ENCODE measurements at regions not wholly inside any gene's neighbourhood (a gene's known extent, or its start where the extent isn't known, plus 50 kb on each side); places are given as distances from the start of the nearest gene placed in this dataset.

DNA sequence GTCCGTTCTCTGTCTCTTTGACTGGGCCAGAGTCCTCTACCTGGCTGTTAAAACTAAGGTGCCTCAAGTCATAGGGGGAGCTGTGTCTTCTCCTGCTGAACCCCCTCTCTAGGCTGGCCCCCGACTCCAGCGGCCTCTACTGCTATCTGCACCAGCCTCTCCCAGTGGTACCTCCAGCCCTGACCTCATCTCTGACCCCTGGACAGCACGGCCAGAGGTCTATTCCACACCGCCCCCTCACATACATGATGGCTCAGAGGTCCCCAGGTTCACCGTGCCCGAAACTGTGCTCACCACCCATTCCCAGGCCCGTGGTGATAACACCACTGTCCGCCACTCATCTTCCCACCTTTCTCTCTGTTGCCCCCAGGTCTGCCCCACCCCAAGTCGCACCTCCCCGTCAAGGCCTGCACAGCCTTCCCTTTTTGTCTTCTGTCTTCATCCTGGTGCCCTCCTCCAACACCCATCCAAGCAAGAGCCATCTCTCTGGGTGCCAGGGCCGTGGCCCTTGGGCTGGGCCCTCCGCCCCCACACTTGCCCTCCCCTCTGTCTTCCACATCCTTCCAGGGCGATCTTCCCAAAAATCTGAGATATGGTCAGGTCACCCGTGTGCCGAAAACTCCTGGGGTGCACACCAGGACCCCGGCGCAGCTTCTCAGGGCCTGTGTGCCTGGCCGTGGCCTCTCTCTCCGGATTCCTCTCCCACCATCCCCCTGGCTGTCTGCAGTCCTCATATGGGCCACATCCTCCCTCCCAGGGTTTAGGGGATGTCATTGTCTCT lies 134.4 kb upstream of the ID2 start:
- CTCF ChIA-PET, result no interaction called here
- H3K9me3 Mint-ChIP-seq (ENCODE audit: unreplicated experiment), result no peaks in the 10 kb centered on the region

DNA sequence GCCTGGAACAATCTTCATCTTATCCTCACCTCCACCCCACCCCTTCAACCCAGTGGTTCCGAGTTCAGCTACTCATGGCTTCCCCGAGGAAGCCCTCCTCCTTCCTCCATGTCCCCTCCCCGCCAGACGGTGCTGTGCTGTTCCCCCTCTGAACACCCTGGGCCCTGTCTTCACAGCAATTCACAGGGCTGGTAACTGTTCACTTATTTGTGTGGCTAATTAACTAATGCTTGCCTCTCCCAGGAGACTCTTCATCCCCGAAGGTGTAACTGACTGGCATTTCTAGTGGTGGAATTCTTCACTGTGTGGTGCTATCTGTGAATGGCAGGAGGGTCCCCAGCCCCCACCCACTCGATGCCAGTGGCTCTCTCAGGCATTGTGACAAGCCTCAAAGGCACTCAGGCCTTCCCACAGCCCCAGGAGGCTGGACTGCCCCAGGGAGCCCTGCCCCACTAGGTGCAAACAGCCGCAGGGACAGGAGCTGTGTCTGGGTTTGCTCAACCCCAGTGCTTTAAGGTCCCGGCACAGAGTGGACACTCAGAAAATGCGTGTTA lies 133.7 kb upstream of the ID2 start:
- Mint-ChIP-seq H3K4me3 (ENCODE audit: unreplicated experiment) (no peak overlapping the region), H3K27ac (ENCODE audit: unreplicated experiment) (no peak overlapping the region), H3K9me3 (ENCODE audit: unreplicated experiment) (no peaks in the 10 kb centered on the region), H3K27me3 (ENCODE audit: insufficient read depth, unreplicated experiment) (no peaks in the 10 kb centered on the region), H3K4me1 (ENCODE audit: low read depth, unreplicated experiment) (peaks cover 7% of the 10 kb centered on the region), H3K36me3 (ENCODE audit: insufficient read depth, unreplicated experiment) (no peaks in the 10 kb centered on the region)
- H3K36me3 ChIP-seq (ENCODE audit: control insufficient read depth, insufficient read depth, low read length), result no peaks in the 10 kb centered on the region
- BruUV-seq (replicated peaks), result no TSS peak
- TF ChIP-seq, protein P1, sequence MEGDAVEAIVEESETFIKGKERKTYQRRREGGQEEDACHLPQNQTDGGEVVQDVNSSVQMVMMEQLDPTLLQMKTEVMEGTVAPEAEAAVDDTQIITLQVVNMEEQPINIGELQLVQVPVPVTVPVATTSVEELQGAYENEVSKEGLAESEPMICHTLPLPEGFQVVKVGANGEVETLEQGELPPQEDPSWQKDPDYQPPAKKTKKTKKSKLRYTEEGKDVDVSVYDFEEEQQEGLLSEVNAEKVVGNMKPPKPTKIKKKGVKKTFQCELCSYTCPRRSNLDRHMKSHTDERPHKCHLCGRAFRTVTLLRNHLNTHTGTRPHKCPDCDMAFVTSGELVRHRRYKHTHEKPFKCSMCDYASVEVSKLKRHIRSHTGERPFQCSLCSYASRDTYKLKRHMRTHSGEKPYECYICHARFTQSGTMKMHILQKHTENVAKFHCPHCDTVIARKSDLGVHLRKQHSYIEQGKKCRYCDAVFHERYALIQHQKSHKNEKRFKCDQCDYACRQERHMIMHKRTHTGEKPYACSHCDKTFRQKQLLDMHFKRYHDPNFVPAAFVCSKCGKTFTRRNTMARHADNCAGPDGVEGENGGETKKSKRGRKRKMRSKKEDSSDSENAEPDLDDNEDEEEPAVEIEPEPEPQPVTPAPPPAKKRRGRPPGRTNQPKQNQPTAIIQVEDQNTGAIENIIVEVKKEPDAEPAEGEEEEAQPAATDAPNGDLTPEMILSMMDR (IDR thresholded peaks at IDR 0.05; ENCODE audit: insufficient read depth in 1 of 2, low read depth in 1 of 2, low read length in 1 of 2, severe bottlenecking in 1 of 2, unreplicated experiment in 1 of 2), result no peak
- no peaks in the 10 kb centered on the region for H3K4me1 ChIP-seq
- no peaks in the 10 kb centered on the region for H3K9me3 ChIP-seq
- H3K27me3 ChIP-seq (replicated peaks; ENCODE audit: control insufficient read depth, insufficient read depth, low read length), result no peaks in the 10 kb centered on the region
- no peak overlapping the region for H3K4me3 ChIP-seq (ENCODE audit: low read depth, low read length)
- DNase-seq, result peak in 1 of 2 experiments; percentile 39
- intact Hi-C loops (cut with micrococcal nuclease; ENCODE audit: unreplicated experiment), result no loop called here
- ChIA-PET POLR2A (no interaction called here), CTCF (no interaction called here)

More for the DNA sequence above, 134.4 kb upstream of the ID2 start:
- intact Hi-C loops (cut with micrococcal nuclease; ENCODE audit: unreplicated experiment), result no loop called here
- H3K27me3 ChIP-seq (replicated peaks; ENCODE audit: control insufficient read depth, insufficient read depth, low read length), result no peaks in the 10 kb centered on the region
- no TSS peak for BruUV-seq (replicated peaks)
- no peak overlapping the region for H3K4me3 ChIP-seq (ENCODE audit: low read depth, low read length)
- DNase-seq, result peak in 1 of 2 experiments; percentile 26
- H3K9me3 ChIP-seq, result no peaks in the 10 kb centered on the region
- no peak overlapping the region for H3K4me3 Mint-ChIP-seq (ENCODE audit: unreplicated experiment)
- POLR2A ChIA-PET, result no interaction called here
- H3K36me3 ChIP-seq (ENCODE audit: control insufficient read depth, insufficient read depth, low read length), result no peaks in the 10 kb centered on the region
- H3K36me3 Mint-ChIP-seq (ENCODE audit: insufficient read depth, unreplicated experiment), result no peaks in the 10 kb centered on the region
- H3K4me1 Mint-ChIP-seq (ENCODE audit: low read depth, unreplicated experiment), result peaks cover 7% of the 10 kb centered on the region
- no peaks in the 10 kb centered on the region for H3K27me3 Mint-ChIP-seq (ENCODE audit: insufficient read depth, unreplicated experiment)
- peak overlapping the region; percentile 42 for H3K27ac Mint-ChIP-seq (ENCODE audit: unreplicated experiment)
- no peaks in the 10 kb centered on the region for H3K4me1 ChIP-seq
- TF ChIP-seq, protein P1 (IDR thresholded peaks at IDR 0.05; ENCODE audit: insufficient read depth in 1 of 2, low read depth in 1 of 2, low read length in 1 of 2, severe bottlenecking in 1 of 2, unreplicated experiment in 1 of 2), result no peak

DNA sequence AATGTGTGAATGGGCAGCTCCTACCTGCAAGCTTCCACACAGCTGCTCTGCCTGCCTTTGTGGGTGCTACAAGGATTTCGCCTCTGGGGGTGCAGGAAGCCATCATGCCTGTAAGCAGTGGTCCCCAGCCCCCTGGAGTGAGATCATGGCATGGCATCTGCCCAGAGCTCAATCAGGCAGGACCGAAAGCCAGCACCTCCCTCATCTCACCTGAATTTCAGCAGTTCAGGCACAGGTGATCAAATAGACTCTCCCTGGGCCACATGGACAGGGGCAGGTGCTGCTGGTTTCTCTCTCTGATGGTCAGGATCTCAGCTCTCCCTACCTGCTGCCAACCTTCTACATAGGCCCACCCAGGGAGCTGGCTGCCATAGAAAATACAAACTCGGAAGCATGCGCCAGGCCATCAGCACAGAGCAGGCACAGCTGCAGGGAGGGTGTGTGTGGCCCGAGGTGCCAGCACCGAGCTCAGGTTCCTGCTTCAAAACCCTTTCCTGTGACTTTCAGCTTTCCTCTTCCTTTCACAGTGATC lies 133.2 kb upstream of the ID2 start:
- POLR2A ChIA-PET, result no interaction called here
- intact Hi-C loops (cut with micrococcal nuclease; ENCODE audit: unreplicated experiment), result no loop called here

More for the DNA sequence above, 133.2 kb upstream of the ID2 start:
- Histone ChIP-seq H3K36me3 (ENCODE audit: control insufficient read depth, insufficient read depth, low read length) (no peaks in the 10 kb centered on the region), H3K9me3 (no peaks in the 10 kb centered on the region), H3K4me1 (no peaks in the 10 kb centered on the region), H3K4me3 (ENCODE audit: low read depth, low read length) (no peak overlapping the region), H3K27me3 (replicated peaks; ENCODE audit: control insufficient read depth, insufficient read depth, low read length) (no peaks in the 10 kb centered on the region)
- H3K4me3 Mint-ChIP-seq (ENCODE audit: unreplicated experiment), result no peak overlapping the region
- H3K9me3 Mint-ChIP-seq (ENCODE audit: unreplicated experiment), result no peaks in the 10 kb centered on the region
- no peak for DNase-seq
- H3K27me3 Mint-ChIP-seq (ENCODE audit: insufficient read depth, unreplicated experiment), result no peaks in the 10 kb centered on the region
- H3K4me1 Mint-ChIP-seq (ENCODE audit: low read depth, unreplicated experiment), result peaks cover 7% of the 10 kb centered on the region
- BruUV-seq (replicated peaks), result no TSS peak
- CTCF ChIA-PET, result no interaction called here
- TF ChIP-seq, protein P1 (IDR thresholded peaks at IDR 0.05; ENCODE audit: insufficient read depth in 1 of 2, low read depth in 1 of 2, low read length in 1 of 2, severe bottlenecking in 1 of 2, unreplicated experiment in 1 of 2), result no peak
- no peaks in the 10 kb centered on the region for H3K36me3 Mint-ChIP-seq (ENCODE audit: insufficient read depth, unreplicated experiment)
- no peak overlapping the region for H3K27ac Mint-ChIP-seq (ENCODE audit: unreplicated experiment)

All from Caco-2 (cell line).